ENCODE measurements at regions not wholly inside any gene's neighbourhood (a gene's known extent, or its start where the extent isn't known, plus 50 kb on each side); places are given as distances from the start of the nearest gene placed in this dataset.

DNA sequence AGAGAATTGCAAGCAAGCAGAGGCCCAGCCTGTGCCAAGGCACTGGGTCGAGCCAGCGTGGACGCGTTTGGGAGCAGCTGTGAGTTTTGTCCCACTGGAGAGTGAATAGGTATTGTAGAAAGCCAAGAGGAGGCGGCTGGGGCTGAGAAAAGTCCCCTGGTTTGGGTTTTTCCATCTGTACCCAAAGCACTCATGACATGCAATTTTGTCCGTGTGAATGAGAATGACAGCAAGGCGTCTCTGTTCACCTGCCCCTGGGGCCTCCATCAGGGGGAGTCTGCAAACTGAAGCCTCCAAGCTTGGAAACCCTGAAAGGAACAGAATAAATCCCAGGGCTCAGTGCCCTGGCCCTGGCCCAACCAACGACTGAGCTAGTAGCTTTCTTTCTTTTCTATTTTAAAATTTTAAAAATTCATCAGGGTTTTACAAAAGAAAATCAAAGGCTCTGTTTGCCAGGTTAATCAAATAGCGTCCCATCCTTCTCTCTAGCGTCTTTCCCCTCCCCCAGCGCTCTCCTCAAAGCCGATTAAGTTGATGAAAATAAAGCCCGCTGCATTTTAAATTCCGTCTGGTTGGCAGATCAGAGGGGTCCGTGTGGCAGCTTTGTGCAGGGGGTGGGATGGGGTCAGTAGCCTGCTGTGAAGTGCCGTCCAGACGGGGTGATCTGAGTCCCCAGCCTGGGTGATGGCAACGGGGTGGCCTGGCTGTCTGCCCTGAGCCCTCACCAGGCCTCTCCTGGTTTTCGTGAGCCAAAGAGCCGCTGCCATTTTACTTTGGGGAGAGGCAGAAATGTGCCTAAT is 171.0 kb downstream of the KATNIP start:
- DNase-seq: no peak

DNA sequence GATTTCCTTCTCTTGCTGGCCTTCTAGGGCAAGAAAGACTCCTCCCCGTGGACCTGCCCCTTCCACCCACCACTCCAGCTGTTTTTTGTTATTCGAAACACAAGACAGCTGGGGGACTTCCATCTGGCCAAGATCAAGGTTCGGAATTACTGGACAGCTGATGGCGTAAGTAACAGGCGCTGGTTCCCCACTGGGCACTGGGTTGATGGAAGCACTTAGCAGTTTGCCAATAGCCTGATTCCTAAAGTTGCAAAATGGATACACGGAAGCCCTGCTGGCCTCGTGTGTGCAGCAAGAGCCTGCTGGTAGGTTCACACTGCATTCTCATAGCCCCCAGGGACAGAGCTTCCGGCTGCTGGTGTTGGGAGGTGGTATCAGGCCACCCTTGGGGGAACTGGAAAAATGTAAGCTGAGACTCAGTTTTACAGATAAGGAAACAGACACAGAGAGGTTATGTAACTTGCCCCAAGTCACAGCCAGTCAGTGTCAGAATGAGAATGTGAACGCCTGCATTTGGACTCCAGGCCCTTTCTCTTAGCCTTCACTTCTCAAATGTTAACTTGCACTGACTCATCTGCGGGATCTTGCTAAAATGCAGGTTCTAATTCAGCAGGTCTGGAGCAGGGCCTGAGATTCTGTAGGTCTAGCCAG is 171.7 kb downstream of the KATNIP start:
- no peak for DNase-seq

GRCh38 chr16:27722207-27722606 is 172.3 kb downstream of the KATNIP start:
- DNase-seq: no peak

- no peak for DNase-seq
Measured at GRCh38 chr16:27722892-27723450, 173.0 kb downstream of the KATNIP start.

DNA sequence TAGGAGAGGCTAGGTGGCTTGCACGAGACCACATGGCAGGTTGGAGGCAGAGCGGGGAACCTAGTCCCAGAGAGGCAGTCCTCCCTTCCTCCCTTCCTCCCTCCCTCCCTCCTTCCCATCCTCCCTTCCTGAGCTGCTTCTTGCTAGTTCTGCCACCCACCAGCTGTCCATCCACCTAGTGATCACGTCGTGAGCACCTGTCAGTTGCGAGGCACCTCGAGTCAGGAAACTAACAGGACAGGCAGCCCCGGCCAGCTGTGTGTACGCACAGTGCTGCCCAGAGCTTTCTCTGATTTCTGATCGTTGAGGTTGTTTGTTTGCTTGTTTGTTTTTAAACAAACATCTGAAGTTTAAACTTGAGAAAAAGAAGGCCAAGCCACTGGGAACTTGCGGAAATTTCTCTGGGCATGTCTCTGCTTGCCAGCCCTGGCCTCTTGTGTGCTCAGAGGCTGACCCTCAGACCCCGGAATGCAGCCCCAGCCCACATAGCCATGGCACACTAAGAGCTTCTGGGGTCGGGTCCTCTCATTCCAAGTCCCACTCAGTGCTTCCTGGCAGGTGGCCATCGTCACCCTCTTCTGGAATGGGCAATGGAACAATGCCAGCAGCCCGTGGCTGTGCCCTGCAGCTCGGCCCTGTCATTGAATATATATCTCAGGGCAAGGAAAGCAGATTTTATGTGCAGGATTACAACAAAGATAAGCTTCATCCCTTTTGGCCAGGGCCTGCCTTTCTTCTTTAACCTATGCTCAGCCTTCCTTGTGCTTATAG is 174.0 kb downstream of the KATNIP start:
- DNase-seq: no peak

DNA sequence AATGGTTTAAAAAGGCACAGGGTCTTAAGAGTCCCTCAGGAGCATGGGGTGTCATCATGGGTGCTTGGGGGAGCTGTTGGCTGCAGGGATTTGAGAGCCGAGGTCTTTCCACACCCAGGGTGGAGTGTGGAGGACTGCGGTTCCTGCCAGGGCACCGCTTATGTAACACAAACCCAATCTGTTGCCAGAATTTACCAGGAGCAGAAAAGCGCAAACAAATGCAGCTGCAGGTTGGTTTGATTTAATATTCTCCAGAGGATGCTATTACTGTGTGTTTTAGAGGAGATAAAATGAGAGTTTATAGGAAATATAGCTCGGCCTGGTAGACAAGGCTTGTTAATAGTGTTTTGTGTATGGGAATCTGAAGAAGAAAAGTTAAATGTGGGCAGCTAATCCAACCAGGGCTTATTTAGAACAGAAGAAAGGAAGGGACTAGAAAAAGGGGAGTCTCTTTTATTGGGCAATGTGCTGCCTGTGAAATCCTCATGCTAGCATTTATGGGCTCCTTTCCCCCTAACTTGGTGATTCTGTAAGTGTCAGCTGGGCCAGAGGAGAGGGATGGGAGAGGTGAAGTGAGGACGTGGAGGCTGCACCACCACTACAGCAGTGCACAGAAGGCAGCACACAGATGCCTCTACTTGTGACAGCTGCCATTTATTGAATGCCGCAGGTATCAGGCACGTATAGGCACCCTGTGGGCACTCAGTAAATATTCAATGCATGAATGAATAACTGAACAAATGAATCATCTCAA is 174.7 kb downstream of the KATNIP start:
- no peak for DNase-seq

DNA sequence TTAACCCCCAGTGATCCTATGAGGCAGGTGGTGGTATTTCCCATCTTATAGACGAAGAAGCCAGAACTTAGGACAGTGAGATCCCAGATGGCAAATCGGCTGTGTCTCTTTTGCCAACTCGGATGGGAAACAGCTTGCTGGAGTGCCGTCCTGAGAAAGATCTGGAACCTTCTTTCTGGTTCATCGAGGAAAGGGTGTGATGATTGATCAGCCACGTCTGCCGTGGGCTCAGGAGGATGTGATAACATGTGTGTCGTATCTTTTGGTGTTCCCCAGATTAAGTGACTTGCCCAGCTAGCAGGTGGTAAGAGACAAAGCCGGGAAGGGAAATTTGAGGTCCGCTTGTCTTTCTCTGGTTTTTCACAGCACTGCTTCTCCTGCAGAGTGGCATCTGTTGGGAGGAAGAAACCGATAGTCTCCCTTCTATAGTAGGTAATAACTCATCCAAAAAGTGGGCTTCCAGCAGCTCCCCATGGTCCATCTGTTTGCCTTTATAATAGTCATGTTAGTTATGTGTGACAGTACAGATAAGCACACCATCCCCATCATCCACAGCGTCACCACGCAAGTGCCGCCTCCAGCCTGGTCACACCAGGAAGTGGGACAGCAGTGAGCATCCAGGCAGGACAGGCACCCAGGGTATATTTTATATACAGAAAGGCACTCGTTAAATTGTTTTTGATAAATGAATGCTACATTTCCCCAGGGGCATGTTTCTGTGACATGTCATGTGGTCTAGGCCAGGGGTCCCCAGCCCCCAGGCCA is 175.5 kb downstream of the KATNIP start:
- DNase-seq: no peak

DNA sequence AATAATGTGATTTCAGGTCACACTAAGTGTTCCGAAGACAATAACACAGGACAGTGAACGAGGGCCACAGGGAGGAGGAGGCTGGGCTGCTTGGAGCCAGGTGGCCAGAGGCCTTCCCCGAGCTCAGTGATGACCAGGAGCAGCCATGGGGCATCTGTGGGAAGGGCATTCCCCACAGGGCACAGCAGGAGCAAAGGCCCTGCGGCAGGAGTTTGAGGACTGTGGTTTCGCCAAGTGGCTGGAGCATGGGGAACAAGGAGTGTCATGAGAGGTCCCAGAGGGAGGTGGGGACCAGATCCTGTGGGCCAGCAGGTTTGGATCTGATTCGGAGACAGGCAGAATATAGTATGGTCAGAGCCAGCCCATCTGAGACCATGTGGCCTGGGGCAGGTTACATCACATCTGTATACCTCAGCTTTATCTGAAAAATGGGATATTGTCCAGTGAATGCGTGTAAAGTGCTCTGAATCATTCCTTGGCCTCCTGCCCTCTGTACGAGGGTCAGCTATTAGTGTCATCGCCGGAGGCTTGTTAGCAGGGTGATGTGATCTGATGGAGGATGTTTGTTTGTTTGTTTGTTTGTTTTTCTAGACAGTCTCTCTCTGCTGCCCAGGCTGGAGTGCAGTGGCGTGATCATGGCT is 176.8 kb downstream of the KATNIP start:
- no peak for DNase-seq

DNA sequence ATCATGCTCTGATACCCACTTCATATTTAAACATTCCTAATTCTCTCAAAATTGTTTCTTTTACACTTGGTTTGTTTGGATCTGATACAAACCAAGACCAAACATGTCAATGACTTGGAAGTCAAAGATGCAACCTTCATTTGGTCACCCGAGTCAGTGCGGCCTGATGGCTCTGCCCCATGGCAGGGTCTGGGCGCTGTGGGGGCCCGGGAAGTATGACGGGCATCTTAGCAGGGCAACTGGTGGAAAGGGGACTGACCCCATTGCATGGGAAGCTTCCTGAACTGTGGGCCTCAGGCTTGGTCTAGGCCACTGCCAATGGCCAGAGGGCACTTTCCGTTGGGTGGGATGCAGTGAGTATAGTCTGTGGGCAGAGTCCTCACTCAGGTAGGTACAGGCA is 178.0 kb downstream of the KATNIP start:
- no peak for DNase-seq

- no peak for DNase-seq
Measured at GRCh38 chr16:27728691-27729090, 178.7 kb downstream of the KATNIP start.

GRCh38 chr16:27729516-27730304 is 179.8 kb downstream of the KATNIP start:
- peak in 1 of 2 donors; percentile 22 for DNase-seq

GRCh38 chr16:27730661-27731210 is 180.8 kb downstream of the KATNIP start:
- DNase-seq: no peak

GRCh38 chr16:27735031-27735430 is 185.1 kb downstream of the KATNIP start:
- DNase-seq: no peak

DNA sequence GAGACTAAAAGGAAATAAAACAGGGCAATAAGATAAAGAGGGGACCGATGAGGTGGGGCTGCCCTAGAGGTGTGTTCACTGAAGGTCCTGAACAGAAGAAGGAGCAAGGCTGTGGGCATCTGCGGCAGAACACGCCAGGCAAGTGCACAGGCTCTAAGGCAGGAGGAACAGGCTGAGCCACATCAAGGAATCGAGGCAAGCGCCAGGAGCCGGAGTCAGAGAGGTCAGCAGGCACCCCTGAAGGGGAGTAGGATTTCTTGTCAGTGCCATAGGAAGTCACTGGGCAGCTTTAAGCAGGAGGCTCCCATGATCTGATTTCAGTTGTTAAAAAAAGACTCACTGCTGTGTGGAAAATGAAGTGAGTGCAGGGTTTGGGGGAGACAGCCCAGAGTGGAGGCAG is 186.5 kb downstream of the KATNIP start:
- DNase-seq: no peak

GRCh38 chr16:27737513-27737912 is 187.6 kb downstream of the KATNIP start:
- DNase-seq: no peak

All from CD4-positive, alpha-beta T cell treated with Interleukin-4 for 1 hour (primary cell).